Peyer's patch (tissue), 4 donors: ENCODE measurements at regions not wholly inside any gene's neighbourhood (a gene's known extent, or its start where the extent isn't known, plus 50 kb on each side); places are given as distances from the start of the nearest gene placed in this dataset.

Experiments
- DNase-seq, 3 donors: peaks; one replicate each; pipeline ENCODE4 v3.0.0-alpha.2; 2017 to 2019
- H3K27ac ChIP-seq, 4 donors: fragments of 200-600 bp; sonication (generic); one replicate each; pipeline ENCODE4 v1.5.1; 2016 to 2019
- H3K27me3 ChIP-seq, 2 donors: fragments of 200-600 bp; sonication (generic); one replicate each; pipeline ENCODE4 v1.5.1; 2019
- H3K36me3 ChIP-seq, 3 donors: fragments of 200-600 bp; sonication (generic); one replicate each; pipeline ENCODE4 v1.5.1; 2016 to 2019
- H3K4me1 ChIP-seq, 4 donors: fragments of 200-600 bp; sonication (generic); one replicate each; pipeline ENCODE4 v1.5.1; 2016 to 2019
- H3K4me3 ChIP-seq, 4 donors: fragments of 200-600 bp; sonication (generic); 1 replicate in 3 of 4; 2 replicates in 1 of 4; pipeline ENCODE4 v1.5.1; 2016 to 2019; ENCODE audit warnings: mild to moderate bottlenecking in 1 of 4
- H3K9me3 ChIP-seq, 4 donors: fragments of 200-600 bp; sonication (generic); one replicate each; pipeline ENCODE4 v1.5.1; 2016 to 2019; ENCODE audit warnings: mild to moderate bottlenecking in 1 of 4
- POLR2A ChIP-seq, 2 donors: fragments of 450-650 bp; IDR thresholded peaks; one replicate each; pipeline ENCODE4 v1.5.1; 2017; ENCODE audit warnings: antibody characterized with exemption in 2 of 2, mild to moderate bottlenecking in 2 of 2, moderate library complexity in 2 of 2
- TF ChIP-seq, protein P1 (sequence below), 6 experiments: fragments of 450-650 bp in 4 of 6; fragments of 200-600 bp in 2 of 6; sonication (generic) in 1 of 6; IDR thresholded peaks; one replicate each; pipeline ENCODE4 v1.5.1; 2017 to 2019; ENCODE audit warnings: antibody characterized with exemption in 6 of 6, mild to moderate bottlenecking in 3 of 6, moderate library complexity in 1 of 6

GRCh38 chr14:26191123-26191522, 406.7 kb downstream of the NOVA1 start:
- H3K4me1 ChIP-seq = no peaks in the 10 kb centered on the region
- no peak for TF ChIP-seq POLR2A (IDR thresholded peaks at IDR 0.05)
- TF ChIP-seq, protein P1, sequence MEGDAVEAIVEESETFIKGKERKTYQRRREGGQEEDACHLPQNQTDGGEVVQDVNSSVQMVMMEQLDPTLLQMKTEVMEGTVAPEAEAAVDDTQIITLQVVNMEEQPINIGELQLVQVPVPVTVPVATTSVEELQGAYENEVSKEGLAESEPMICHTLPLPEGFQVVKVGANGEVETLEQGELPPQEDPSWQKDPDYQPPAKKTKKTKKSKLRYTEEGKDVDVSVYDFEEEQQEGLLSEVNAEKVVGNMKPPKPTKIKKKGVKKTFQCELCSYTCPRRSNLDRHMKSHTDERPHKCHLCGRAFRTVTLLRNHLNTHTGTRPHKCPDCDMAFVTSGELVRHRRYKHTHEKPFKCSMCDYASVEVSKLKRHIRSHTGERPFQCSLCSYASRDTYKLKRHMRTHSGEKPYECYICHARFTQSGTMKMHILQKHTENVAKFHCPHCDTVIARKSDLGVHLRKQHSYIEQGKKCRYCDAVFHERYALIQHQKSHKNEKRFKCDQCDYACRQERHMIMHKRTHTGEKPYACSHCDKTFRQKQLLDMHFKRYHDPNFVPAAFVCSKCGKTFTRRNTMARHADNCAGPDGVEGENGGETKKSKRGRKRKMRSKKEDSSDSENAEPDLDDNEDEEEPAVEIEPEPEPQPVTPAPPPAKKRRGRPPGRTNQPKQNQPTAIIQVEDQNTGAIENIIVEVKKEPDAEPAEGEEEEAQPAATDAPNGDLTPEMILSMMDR (IDR thresholded peaks at IDR 0.05) = no peak
- H3K9me3 ChIP-seq = no peaks in the 10 kb centered on the region
- no peak for DNase-seq
- no peak overlapping the region for H3K27ac ChIP-seq
- no peaks in the 10 kb centered on the region for H3K27me3 ChIP-seq
- H3K36me3 ChIP-seq = no peaks in the 10 kb centered on the region
- H3K4me3 ChIP-seq = no peak overlapping the region

DNA sequence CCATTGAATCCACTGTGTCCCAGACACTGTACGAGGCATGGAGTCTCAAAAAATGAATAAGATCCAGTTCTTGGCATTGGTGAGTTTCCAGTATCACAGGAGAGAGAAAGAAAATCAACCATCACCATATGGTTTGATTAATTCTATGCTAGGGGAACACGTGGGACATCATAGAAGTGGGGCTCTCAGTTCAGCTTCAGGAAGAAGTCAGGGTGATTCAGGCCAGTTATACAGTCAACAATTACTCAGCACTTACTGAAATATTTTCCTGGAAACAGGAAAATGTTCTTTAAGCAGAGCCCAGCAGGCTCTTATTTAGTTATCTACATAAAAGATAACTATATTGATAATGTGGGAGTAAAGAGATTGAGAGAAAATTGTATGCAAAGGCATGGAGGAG, 407.2 kb downstream of the NOVA1 start:
- H3K36me3 ChIP-seq = no peaks in the 10 kb centered on the region
- TF ChIP-seq, protein P1 (IDR thresholded peaks at IDR 0.05) = no peak
- TF ChIP-seq POLR2A (IDR thresholded peaks at IDR 0.05) = no peak
- H3K27ac ChIP-seq = no peak overlapping the region
- no peaks in the 10 kb centered on the region for H3K4me1 ChIP-seq
- no peaks in the 10 kb centered on the region for H3K9me3 ChIP-seq
- no peaks in the 10 kb centered on the region for H3K27me3 ChIP-seq
- DNase-seq = no peak
- no peak overlapping the region for H3K4me3 ChIP-seq

DNA sequence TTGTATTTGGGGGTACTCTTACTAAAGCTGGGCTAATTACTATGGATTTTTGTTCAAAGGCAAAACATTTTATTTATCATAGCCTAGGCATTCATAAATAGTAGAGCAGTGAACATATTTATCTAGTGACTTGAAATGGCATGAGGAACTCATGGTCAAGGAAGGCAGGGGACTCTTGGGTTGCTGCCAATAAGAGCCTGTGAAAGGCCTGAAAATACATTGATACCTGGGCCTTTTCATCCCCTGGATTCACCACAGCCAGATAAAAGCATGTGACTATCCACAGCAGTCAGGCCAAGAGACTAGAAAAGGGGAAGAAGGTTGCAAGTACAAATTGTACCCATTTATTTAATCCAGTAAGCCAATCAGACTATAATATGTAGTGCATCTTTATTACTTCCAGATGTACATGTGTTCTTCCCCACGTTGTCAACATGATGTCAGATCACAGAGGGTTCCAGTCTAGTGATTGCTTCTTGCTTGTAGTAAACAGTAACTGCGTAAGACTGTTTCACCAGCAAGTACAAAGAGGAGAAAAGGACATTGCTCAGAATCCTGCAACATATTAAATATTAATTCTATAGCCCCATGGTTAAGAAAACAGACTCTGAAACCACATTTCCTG, 409.7 kb downstream of the NOVA1 start:
- H3K9me3 ChIP-seq = no peaks in the 10 kb centered on the region
- no peaks in the 10 kb centered on the region for H3K4me1 ChIP-seq
- H3K27me3 ChIP-seq = no peaks in the 10 kb centered on the region
- H3K4me3 ChIP-seq = no peak overlapping the region
- no peak overlapping the region for H3K27ac ChIP-seq
- TF ChIP-seq, protein P1 (IDR thresholded peaks at IDR 0.05) = no peak
- TF ChIP-seq POLR2A (IDR thresholded peaks at IDR 0.05) = no peak
- no peak for DNase-seq
- no peaks in the 10 kb centered on the region for H3K36me3 ChIP-seq

DNA sequence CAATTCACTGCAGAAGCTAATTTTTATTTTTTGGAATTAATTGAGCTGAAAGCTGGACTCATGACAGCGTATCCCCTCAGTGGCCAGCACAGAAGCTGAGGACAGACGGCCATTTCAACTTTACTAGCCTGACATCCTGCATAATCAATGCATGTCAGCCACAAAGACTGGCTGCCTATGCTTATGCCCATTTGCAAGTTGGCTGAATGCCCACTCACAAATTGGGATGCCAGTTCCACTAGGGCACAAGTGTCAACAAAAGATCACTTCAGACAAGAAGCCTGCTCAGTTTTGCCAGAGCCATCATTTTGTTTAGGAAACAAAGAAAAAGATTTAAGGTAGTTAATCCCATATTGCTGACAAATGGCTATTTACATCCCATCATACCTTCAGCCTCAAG, 417.6 kb downstream of the NOVA1 start:
- H3K36me3 ChIP-seq = no peaks in the 10 kb centered on the region
- no peak for DNase-seq
- no peak overlapping the region for H3K4me3 ChIP-seq
- no peak for TF ChIP-seq POLR2A (IDR thresholded peaks at IDR 0.05)
- TF ChIP-seq, protein P1 (IDR thresholded peaks at IDR 0.05) = no peak
- H3K27me3 ChIP-seq = no peaks in the 10 kb centered on the region
- H3K27ac ChIP-seq = no peak overlapping the region
- H3K4me1 ChIP-seq = no peaks in the 10 kb centered on the region
- no peaks in the 10 kb centered on the region for H3K9me3 ChIP-seq

- Histone ChIP-seq H3K27ac (no peak overlapping the region), H3K36me3 (no peaks in the 10 kb centered on the region), H3K4me1 (no peaks in the 10 kb centered on the region), H3K9me3 (no peaks in the 10 kb centered on the region), H3K4me3 (no peak overlapping the region), H3K27me3 (no peaks in the 10 kb centered on the region)
- peak in 1 of 3 donors; percentile 32 for DNase-seq
- TF ChIP-seq, protein P1 (IDR thresholded peaks at IDR 0.05) = no peak
- TF ChIP-seq POLR2A (IDR thresholded peaks at IDR 0.05) = no peak
Observed at GRCh38 chr14:26175658-26176057, 422.2 kb downstream of the NOVA1 start.

DNA sequence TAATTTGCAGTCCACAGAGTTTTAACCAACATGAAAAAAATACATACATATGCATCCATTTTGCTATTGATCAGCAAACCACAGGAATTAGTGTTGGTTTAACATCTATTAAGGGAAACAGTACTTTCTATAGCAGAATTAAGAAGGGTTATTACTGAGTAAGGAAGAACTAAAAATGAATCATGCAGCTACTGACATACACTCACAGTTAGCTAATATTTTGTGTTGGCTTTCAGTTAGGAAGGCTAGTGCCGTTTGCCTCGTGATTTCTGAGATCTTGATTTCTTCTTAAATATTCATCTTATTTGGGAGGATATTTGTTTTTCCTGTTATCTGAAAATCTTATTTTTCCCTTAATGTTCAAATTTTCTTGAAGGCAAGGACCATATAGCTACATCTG, 423.4 kb downstream of the NOVA1 start:
- H3K36me3 ChIP-seq = no peaks in the 10 kb centered on the region
- no peak overlapping the region for H3K27ac ChIP-seq
- TF ChIP-seq, protein P1 (IDR thresholded peaks at IDR 0.05) = no peak
- no peak for TF ChIP-seq POLR2A (IDR thresholded peaks at IDR 0.05)
- H3K27me3 ChIP-seq = no peaks in the 10 kb centered on the region
- H3K4me3 ChIP-seq = no peak overlapping the region
- no peaks in the 10 kb centered on the region for H3K9me3 ChIP-seq
- no peak for DNase-seq
- no peaks in the 10 kb centered on the region for H3K4me1 ChIP-seq
